G401.6 (cell line): ENCODE measurements at regions not wholly inside any gene's neighbourhood (a gene's known extent, or its start where the extent isn't known, plus 50 kb on each side); places are given as distances from the start of the nearest gene placed in this dataset.
"Not testable (repeated sequence)": the region's sequence is repeated elsewhere in the genome, so short reads cannot be mapped to it uniquely, and the experiment has no call there.

Experiments
- FAIRE-seq: peaks from 2 replicates; lab custom pipeline; 2012; peaks lifted over from hg19 to GRCh38; lab: Jason Lieb, UNC

- FAIRE-seq = no peak
These were observed 198.7 kb downstream of the TMA16 start for GRCh38 chr4:163693211-163693610.

GRCh38 chr4:163693776-163694175, 199.3 kb downstream of the TMA16 start:
- no peak for FAIRE-seq

- FAIRE-seq = no peak
These were observed 199.9 kb downstream of the TMA16 start for GRCh38 chr4:163694385-163694784.

GRCh38 chr4:163697121-163697520, 202.6 kb downstream of the TMA16 start:
- FAIRE-seq = no peak

GRCh38 chr4:163700383-163700782, 205.9 kb downstream of the TMA16 start:
- not testable (repeated sequence) for FAIRE-seq

- FAIRE-seq = no peak
These were observed 207.4 kb downstream of the TMA16 start for GRCh38 chr4:163701916-163702315.

GRCh38 chr4:163702736-163703135, 208.2 kb downstream of the TMA16 start:
- FAIRE-seq = no peak

GRCh38 chr4:163703251-163703650, 208.8 kb downstream of the TMA16 start:
- no peak for FAIRE-seq

- no peak for FAIRE-seq
These were observed 213.4 kb downstream of the TMA16 start for GRCh38 chr4:163707873-163708272.

GRCh38 chr4:163709601-163710000, 215.1 kb downstream of the TMA16 start:
- FAIRE-seq = no peak

- no peak for FAIRE-seq
These were observed 215.7 kb downstream of the TMA16 start for GRCh38 chr4:163710158-163710557.

- not testable (repeated sequence) for FAIRE-seq
These were observed 230.0 kb downstream of the TMA16 start for GRCh38 chr4:163724495-163724894.

- FAIRE-seq = no peak
These were observed 232.2 kb downstream of the TMA16 start for GRCh38 chr4:163726641-163727040.

- FAIRE-seq = no peak
These were observed 236.6 kb downstream of the TMA16 start for GRCh38 chr4:163731071-163731470.

- no peak for FAIRE-seq
These were observed 238.0 kb downstream of the TMA16 start for GRCh38 chr4:163732473-163732872.

- no peak for FAIRE-seq
These were observed 242.4 kb downstream of the TMA16 start for GRCh38 chr4:163736876-163737275.

GRCh38 chr4:163737846-163738245, 243.4 kb downstream of the TMA16 start:
- not testable (repeated sequence) for FAIRE-seq

- no peak for FAIRE-seq
These were observed 244.0 kb downstream of the TMA16 start for GRCh38 chr4:163738521-163738920.

GRCh38 chr4:163744861-163745260, 250.4 kb downstream of the TMA16 start:
- no peak for FAIRE-seq

GRCh38 chr4:163747293-163747692, 252.8 kb downstream of the TMA16 start:
- FAIRE-seq = no peak

GRCh38 chr4:163747886-163748285, 253.4 kb downstream of the TMA16 start:
- no peak for FAIRE-seq

- FAIRE-seq = no peak
These were observed 254.0 kb downstream of the TMA16 start for GRCh38 chr4:163748449-163748848.

GRCh38 chr4:163755013-163755412, 260.5 kb downstream of the TMA16 start:
- FAIRE-seq = no peak

GRCh38 chr4:163757219-163757618, 262.7 kb downstream of the TMA16 start:
- no peak for FAIRE-seq

GRCh38 chr4:163758032-163758431, 263.5 kb downstream of the TMA16 start:
- FAIRE-seq = no peak
